ACC112 (cell line): ENCODE measurements at regions not wholly inside any gene's neighbourhood (a gene's known extent, or its start where the extent isn't known, plus 50 kb on each side); places are given as distances from the start of the nearest gene placed in this dataset.
A peak's percentile ranks its signal among the peaks of the same experiment; 100 is the strongest.
"Not testable (repeated sequence)": the region's sequence is repeated elsewhere in the genome, so short reads cannot be mapped to it uniquely, and the experiment has no call there.

Experiments used
- H2AFZ ChIP-seq: fragments of 200-600 bp; sonication (generic); one replicate; pipeline ENCODE4 v1.6.0; 2017; ENCODE audit warnings: antibody characterized with exemption, low read length; ENCODE audit not compliant: unreplicated experiment
- H3K27ac ChIP-seq: fragments of 200-600 bp; sonication (generic); 2 replicates; pipeline ENCODE4 v1.5.1; 2014; ENCODE audit warnings: low read depth, mild to moderate bottlenecking, antibody characterized with exemption, low read length, moderate library complexity
- H3K27me3 ChIP-seq: fragments of 200-600 bp; sonication (generic); 2 replicates; pipeline ENCODE4 v1.6.1; 2014; ENCODE audit warnings: mild to moderate bottlenecking, antibody characterized with exemption, low read length, moderate library complexity, mixed read lengths; ENCODE audit not compliant: insufficient read depth
- H3K36me3 ChIP-seq: fragments of 200-600 bp; sonication (generic); 2 replicates; pipeline ENCODE4 v1.6.1; 2016; ENCODE audit warnings: mild to moderate bottlenecking, antibody characterized with exemption, low read length, moderate library complexity, mixed read lengths; ENCODE audit not compliant: insufficient read depth
- H3K4me1 ChIP-seq: fragments of 200-600 bp; sonication (generic); one replicate; pipeline ENCODE4 v1.6.1; 2016; ENCODE audit warnings: low read length, mixed read lengths; ENCODE audit not compliant: insufficient read depth, unreplicated experiment, control insufficient read depth
- H3K4me3 ChIP-seq: fragments of 200-600 bp; sonication (generic); 2 replicates; pipeline ENCODE4 v1.5.1; 2014; ENCODE audit warnings: mild to moderate bottlenecking, low read depth, low read length
- H3K79me2 ChIP-seq: fragments of 200-600 bp; sonication (generic); one replicate; pipeline ENCODE4 v1.6.0; 2016; ENCODE audit warnings: low read length; ENCODE audit not compliant: control insufficient read depth, unreplicated experiment, insufficient read depth

- peaks cover 39% of the 10 kb centered on the region for H3K4me1 ChIP-seq
- H3K27ac ChIP-seq = no peak overlapping the region
- H3K36me3 ChIP-seq = no peaks in the 10 kb centered on the region
- no peak overlapping the region for H2AFZ ChIP-seq
- H3K4me3 ChIP-seq = no peak overlapping the region
- H3K27me3 ChIP-seq = no peaks in the 10 kb centered on the region
- no peaks in the 10 kb centered on the region for H3K79me2 ChIP-seq
These were observed 93.9 kb downstream of the TEX35 start for GRCh38 chr1:178606839-178607238.

GRCh38 chr1:178607718-178608408 lies 95.0 kb downstream of the TEX35 start:
- no peaks in the 10 kb centered on the region for H3K79me2 ChIP-seq
- H3K27ac ChIP-seq = peak overlapping the region; percentile 94
- H3K4me1 ChIP-seq = peaks cover 50% of the 10 kb centered on the region
- H3K36me3 ChIP-seq = no peaks in the 10 kb centered on the region
- H3K4me3 ChIP-seq = no peak overlapping the region
- no peak overlapping the region for H2AFZ ChIP-seq
- no peaks in the 10 kb centered on the region for H3K27me3 ChIP-seq

GRCh38 chr1:178609015-178609414 lies 96.1 kb downstream of the TEX35 start:
- Histone ChIP-seq H3K27ac (peak overlapping the region; percentile 94), H3K4me1 (peaks cover 60% of the 10 kb centered on the region), H3K79me2 (no peaks in the 10 kb centered on the region), H2AFZ (no peak overlapping the region), H3K36me3 (no peaks in the 10 kb centered on the region), H3K4me3 (peak overlapping the region; percentile 55), H3K27me3 (no peaks in the 10 kb centered on the region)

GRCh38 chr1:178610690-178611410 lies 97.9 kb downstream of the TEX35 start:
- H2AFZ ChIP-seq, H3K36me3 ChIP-seq, H3K4me3 ChIP-seq, H3K79me2 ChIP-seq, H3K27me3 ChIP-seq: not testable (repeated sequence)
- H3K27ac ChIP-seq = peak overlapping the region; percentile 94
- peaks cover 64% of the 10 kb centered on the region for H3K4me1 ChIP-seq

GRCh38 chr1:178612261-178612660 lies 99.4 kb downstream of the TEX35 start:
- peak overlapping the region; percentile 49 for H2AFZ ChIP-seq
- no peaks in the 10 kb centered on the region for H3K79me2 ChIP-seq
- no peaks in the 10 kb centered on the region for H3K27me3 ChIP-seq
- H3K4me1 ChIP-seq = peaks cover 64% of the 10 kb centered on the region
- H3K27ac ChIP-seq = peak overlapping the region; percentile 94
- no peaks in the 10 kb centered on the region for H3K36me3 ChIP-seq
- no peak overlapping the region; the same call in 1 of the 2 replicates for H3K4me3 ChIP-seq

- no peaks in the 10 kb centered on the region for H3K27me3 ChIP-seq
- H3K27ac ChIP-seq = peak overlapping the region; percentile 94
- H3K36me3 ChIP-seq = no peaks in the 10 kb centered on the region
- no peak overlapping the region for H3K4me3 ChIP-seq
- H3K79me2 ChIP-seq = no peaks in the 10 kb centered on the region
- H2AFZ ChIP-seq = peak overlapping the region; percentile 29
- peaks cover 54% of the 10 kb centered on the region for H3K4me1 ChIP-seq
These were observed 100.5 kb downstream of the TEX35 start for GRCh38 chr1:178613271-178613945.

- H3K79me2 ChIP-seq = no peaks in the 10 kb centered on the region
- peaks cover 47% of the 10 kb centered on the region for H3K4me1 ChIP-seq
- no peaks in the 10 kb centered on the region for H3K27me3 ChIP-seq
- H3K4me3 ChIP-seq = no peak overlapping the region
- H3K27ac ChIP-seq = 0 out of 2 replicates have a peak overlapping the region, but pooled peaks have one; percentile 28
- H2AFZ ChIP-seq = no peak overlapping the region
- no peaks in the 10 kb centered on the region for H3K36me3 ChIP-seq
These were observed 101.4 kb downstream of the TEX35 start for GRCh38 chr1:178614286-178614685.

GRCh38 chr1:178619042-178619927 lies 105.8 kb upstream of the RALGPS2 start:
- H3K4me3 ChIP-seq = no peak overlapping the region
- H2AFZ ChIP-seq = no peak overlapping the region

GRCh38 chr1:178620584-178621475 lies 104.2 kb upstream of the RALGPS2 start:
- no peak overlapping the region for H2AFZ ChIP-seq
- no peak overlapping the region for H3K4me3 ChIP-seq
- H3K4me1 ChIP-seq = no peaks in the 10 kb centered on the region
- H3K36me3 ChIP-seq = no peaks in the 10 kb centered on the region
- no peaks in the 10 kb centered on the region for H3K79me2 ChIP-seq
- H3K27ac ChIP-seq = no peak overlapping the region
- no peaks in the 10 kb centered on the region for H3K27me3 ChIP-seq

More at GRCh38 chr1:178619042-178619927, 105.8 kb upstream of the RALGPS2 start:
- H3K27me3 ChIP-seq = no peaks in the 10 kb centered on the region
- peaks cover 4% of the 10 kb centered on the region for H3K4me1 ChIP-seq
- no peaks in the 10 kb centered on the region for H3K36me3 ChIP-seq
- no peaks in the 10 kb centered on the region for H3K79me2 ChIP-seq
- no peak overlapping the region for H3K27ac ChIP-seq
